ENCODE measurements at regions not wholly inside any gene's neighbourhood (a gene's known extent, or its start where the extent isn't known, plus 50 kb on each side); places are given as distances from the start of the nearest gene placed in this dataset.

- DNase-seq (ENCODE audit: low read depth): no peak
- no peak for TF ChIP-seq CTCF (IDR thresholded peaks at IDR 0.05; ENCODE audit: insufficient read depth, low read depth, low read length, missing control alignments)
- H3K4me3 ChIP-seq (ENCODE audit: low read length): no peak overlapping the region
Observed at GRCh38 chrX:150238632-150239382, 124.3 kb upstream of the MAMLD1 start.

- H3K4me3 ChIP-seq (ENCODE audit: low read length): no peak overlapping the region
- TF ChIP-seq CTCF (IDR thresholded peaks at IDR 0.05; ENCODE audit: insufficient read depth, low read depth, low read length, missing control alignments): no peak
- no peak for DNase-seq (ENCODE audit: low read depth)
Observed at GRCh38 chrX:150239946-150240642, 123.0 kb upstream of the MAMLD1 start.

GRCh38 chrX:150240643-150240970 lies 122.5 kb upstream of the MAMLD1 start:
- DNase-seq (ENCODE audit: low read depth): no peak
- TF ChIP-seq CTCF (IDR thresholded peaks at IDR 0.05; ENCODE audit: insufficient read depth, low read depth, low read length, missing control alignments): no peak
- no peak overlapping the region for H3K4me3 ChIP-seq (ENCODE audit: low read length)

- DNase-seq (ENCODE audit: low read depth): no peak
- no peak overlapping the region for H3K4me3 ChIP-seq (ENCODE audit: low read length)
- no peak for TF ChIP-seq CTCF (IDR thresholded peaks at IDR 0.05; ENCODE audit: insufficient read depth, low read depth, low read length, missing control alignments)
Observed at GRCh38 chrX:150253959-150254620, 109.0 kb upstream of the MAMLD1 start.

- H3K4me3 ChIP-seq (ENCODE audit: low read length): no peak overlapping the region
- no peak for TF ChIP-seq CTCF (IDR thresholded peaks at IDR 0.05; ENCODE audit: insufficient read depth, low read depth, low read length, missing control alignments)
- no peak for DNase-seq (ENCODE audit: low read depth)
Observed at GRCh38 chrX:150254909-150255308, 108.2 kb upstream of the MAMLD1 start.

GRCh38 chrX:150255441-150256296 lies 107.4 kb upstream of the MAMLD1 start:
- H3K4me3 ChIP-seq (ENCODE audit: low read length): no peak overlapping the region
- no peak for DNase-seq (ENCODE audit: low read depth)
- no peak for TF ChIP-seq CTCF (IDR thresholded peaks at IDR 0.05; ENCODE audit: insufficient read depth, low read depth, low read length, missing control alignments)

Data from epithelial cell of esophagus (primary cell).